Large intestine (tissue), 3 donors: ENCODE measurements at regions not wholly inside any gene's neighbourhood (a gene's known extent, or its start where the extent isn't known, plus 50 kb on each side); places are given as distances from the start of the nearest gene placed in this dataset.

Experiments used
- DNase-seq, 2 donors: peaks; one replicate each; pipeline versions ENCODE4 v3.0.0 to v3.0.0-alpha.2; 2013
- H3K27ac ChIP-seq: one replicate; pipeline ENCODE4 v1.5.1; 2013; ENCODE audit warnings: low read length
- H3K27me3 ChIP-seq: 2 replicates; pipeline ENCODE4 v1.6.1; 2013; ENCODE audit warnings: low read length; ENCODE audit not compliant: control insufficient read depth, insufficient read depth
- H3K36me3 ChIP-seq: 2 replicates; pipeline ENCODE4 v1.6.1; 2013; ENCODE audit warnings: low read length; ENCODE audit not compliant: control insufficient read depth, insufficient read depth
- H3K4me1 ChIP-seq: one replicate; pipeline ENCODE4 v1.6.1; 2013; ENCODE audit warnings: low read length; ENCODE audit not compliant: control insufficient read depth, insufficient read depth
- H3K4me3 ChIP-seq: one replicate; pipeline ENCODE4 v1.5.1; 2013; ENCODE audit warnings: low read length
- H3K9me3 ChIP-seq: one replicate; pipeline ENCODE4 v1.6.1; 2013; ENCODE audit warnings: mild to moderate bottlenecking, low read depth, low read length, moderate library complexity; ENCODE audit not compliant: control insufficient read depth
- WGBS: methylation state at CpG from one replicate; pipeline ENCODE4 v1.1.5; 2013; ENCODE audit warnings: low lambda C conversion rate; ENCODE audit not compliant: insufficient coverage; 5-methylcytosine and 5-hydroxymethylcytosine counted together

GRCh38 chr3:30112902-30113484, 493.4 kb upstream of the TGFBR2 start:
- Histone ChIP-seq H3K4me3 (no peak overlapping the region), H3K27me3 (no peaks in the 10 kb centered on the region), H3K36me3 (no peaks in the 10 kb centered on the region), H3K9me3 (no peaks in the 10 kb centered on the region), H3K27ac (no peak overlapping the region), H3K4me1 (no peaks in the 10 kb centered on the region)
- 100% methylated on average over 1 of the region's 1 CpG for WGBS
- DNase-seq: peak in 1 of 2 donors; percentile 28

- Histone ChIP-seq H3K9me3 (no peaks in the 10 kb centered on the region), H3K36me3 (no peaks in the 10 kb centered on the region), H3K4me1 (no peaks in the 10 kb centered on the region), H3K27me3 (no peaks in the 10 kb centered on the region), H3K4me3 (no peak overlapping the region), H3K27ac (no peak overlapping the region)
- WGBS: 95% methylated on average over 2 of the region's 3 CpGs
- no peak for DNase-seq
Measured at GRCh38 chr3:30113906-30114305, 492.5 kb upstream of the TGFBR2 start.

- no peaks in the 10 kb centered on the region for H3K9me3 ChIP-seq
Measured at GRCh38 chr3:30114918-30115317, 491.5 kb upstream of the TGFBR2 start.

GRCh38 chr3:30122359-30122758, 484.0 kb upstream of the TGFBR2 start:
- no CpG with 5 or more reads among the region's 1 CpG for WGBS
- H3K4me3 ChIP-seq: no peak overlapping the region
- DNase-seq: no peak
- no peaks in the 10 kb centered on the region for H3K27me3 ChIP-seq
- no peak overlapping the region for H3K27ac ChIP-seq
- no peaks in the 10 kb centered on the region for H3K36me3 ChIP-seq
- no peaks in the 10 kb centered on the region for H3K4me1 ChIP-seq
- no peaks in the 10 kb centered on the region for H3K9me3 ChIP-seq

More at GRCh38 chr3:30114918-30115317, 491.5 kb upstream of the TGFBR2 start:
- DNase-seq: no peak
- WGBS: no CpG with 5 or more reads among the region's 2 CpGs
- H3K4me3 ChIP-seq: no peak overlapping the region
- no peaks in the 10 kb centered on the region for H3K36me3 ChIP-seq
- no peaks in the 10 kb centered on the region for H3K27me3 ChIP-seq
- H3K27ac ChIP-seq: no peak overlapping the region
- no peaks in the 10 kb centered on the region for H3K4me1 ChIP-seq

GRCh38 chr3:30123224-30123623, 483.2 kb upstream of the TGFBR2 start:
- no peaks in the 10 kb centered on the region for H3K9me3 ChIP-seq
- H3K27me3 ChIP-seq: no peaks in the 10 kb centered on the region
- no peak overlapping the region for H3K4me3 ChIP-seq
- DNase-seq: no peak
- H3K27ac ChIP-seq: no peak overlapping the region
- WGBS: no CpG with 5 or more reads among the region's 3 CpGs
- H3K4me1 ChIP-seq: no peaks in the 10 kb centered on the region
- H3K36me3 ChIP-seq: no peaks in the 10 kb centered on the region

- no peaks in the 10 kb centered on the region for H3K27me3 ChIP-seq
- DNase-seq: no peak
- H3K4me1 ChIP-seq: no peaks in the 10 kb centered on the region
- H3K9me3 ChIP-seq: no peaks in the 10 kb centered on the region
- WGBS: 100% methylated on average over 1 of the region's 1 CpG
- no peaks in the 10 kb centered on the region for H3K36me3 ChIP-seq
- H3K27ac ChIP-seq: no peak overlapping the region
- H3K4me3 ChIP-seq: no peak overlapping the region
Measured at GRCh38 chr3:30123755-30124154, 482.6 kb upstream of the TGFBR2 start.

GRCh38 chr3:30124435-30125370, 481.7 kb upstream of the TGFBR2 start:
- Histone ChIP-seq H3K36me3 (no peaks in the 10 kb centered on the region), H3K27ac (peak overlapping the region; percentile 33), H3K9me3 (no peaks in the 10 kb centered on the region), H3K4me3 (no peak overlapping the region), H3K27me3 (no peaks in the 10 kb centered on the region), H3K4me1 (no peaks in the 10 kb centered on the region)
- WGBS: 20% methylated on average over 1 of the region's 2 CpGs
- DNase-seq: peak in 1 of 2 donors; percentile 29

- Histone ChIP-seq H3K9me3 (no peaks in the 10 kb centered on the region), H3K4me3 (no peak overlapping the region), H3K27me3 (no peaks in the 10 kb centered on the region), H3K27ac (no peak overlapping the region), H3K36me3 (no peaks in the 10 kb centered on the region), H3K4me1 (no peaks in the 10 kb centered on the region)
- no peak for DNase-seq
- 100% methylated on average over 1 of the region's 2 CpGs for WGBS
Measured at GRCh38 chr3:30129765-30130164, 476.6 kb upstream of the TGFBR2 start.

- H3K36me3 ChIP-seq: no peaks in the 10 kb centered on the region
- no peaks in the 10 kb centered on the region for H3K9me3 ChIP-seq
- no peak overlapping the region for H3K27ac ChIP-seq
- H3K4me3 ChIP-seq: no peak overlapping the region
- H3K4me1 ChIP-seq: no peaks in the 10 kb centered on the region
- DNase-seq: no peak
- H3K27me3 ChIP-seq: no peaks in the 10 kb centered on the region
- no CpG with 5 or more reads among the region's 1 CpG for WGBS
Measured at GRCh38 chr3:30130391-30130790, 476.0 kb upstream of the TGFBR2 start.

GRCh38 chr3:30131191-30131590, 475.2 kb upstream of the TGFBR2 start:
- Histone ChIP-seq H3K4me3 (no peak overlapping the region), H3K27ac (no peak overlapping the region), H3K27me3 (no peaks in the 10 kb centered on the region), H3K9me3 (no peaks in the 10 kb centered on the region), H3K36me3 (no peaks in the 10 kb centered on the region), H3K4me1 (no peaks in the 10 kb centered on the region)
- WGBS: no CpG with 5 or more reads among the region's 4 CpGs
- no peak for DNase-seq
